GM04504 (cell line): ENCODE measurements at regions not wholly inside any gene's neighbourhood (a gene's known extent, or its start where the extent isn't known, plus 50 kb on each side); places are given as distances from the start of the nearest gene placed in this dataset.
A peak's percentile ranks its signal among the peaks of the same experiment; 100 is the strongest.
"Not testable (repeated sequence)": the region's sequence is repeated elsewhere in the genome, so short reads cannot be mapped to it uniquely, and the experiment has no call there.

Source experiments
- DNase-seq: peaks from one replicate; pipeline ENCODE4 v3.0.0-alpha.2; 2012; ENCODE audit warnings: low read depth

DNA sequence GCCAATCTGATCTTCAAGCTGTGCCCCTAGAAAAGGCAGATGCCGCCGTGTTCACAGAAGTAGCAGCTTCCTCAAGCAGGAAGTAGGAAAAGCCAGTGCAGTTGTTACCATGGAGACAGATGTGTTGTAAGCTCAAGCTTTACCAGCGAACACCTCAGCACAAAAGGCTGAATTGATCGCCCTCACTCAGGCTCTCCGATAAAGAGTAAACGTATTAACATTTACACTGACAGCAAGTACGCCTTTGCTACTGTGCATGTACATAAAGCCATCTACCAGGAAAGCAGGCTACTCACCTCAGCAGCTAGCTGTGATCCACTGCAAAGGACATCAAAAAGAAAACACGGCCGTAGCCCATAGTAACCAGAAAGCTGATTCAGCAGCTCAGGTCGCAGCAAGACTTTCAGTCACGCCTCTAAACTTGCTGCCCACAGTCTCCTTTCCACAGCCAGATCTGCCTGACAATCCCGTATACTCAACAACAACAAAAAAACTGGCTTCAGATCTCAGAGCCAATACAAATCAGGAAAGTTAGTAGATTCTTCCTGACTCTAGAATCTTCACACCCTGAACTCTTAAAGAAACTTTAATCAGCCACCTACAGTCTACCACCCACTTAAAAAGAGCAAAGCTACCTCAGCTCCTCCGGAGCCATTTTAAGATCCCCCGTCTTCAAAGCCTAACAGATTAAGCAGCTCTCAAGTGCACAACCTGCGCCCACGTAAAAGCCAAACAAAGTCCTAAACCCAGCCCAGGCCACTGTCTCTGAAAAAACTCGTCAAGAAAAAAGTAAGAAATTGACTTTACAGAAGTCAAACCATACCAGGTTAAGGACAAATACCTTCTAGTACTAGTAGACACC is 160.0 kb downstream of the DEFB131A start:
- DNase-seq: not testable (repeated sequence)

DNA sequence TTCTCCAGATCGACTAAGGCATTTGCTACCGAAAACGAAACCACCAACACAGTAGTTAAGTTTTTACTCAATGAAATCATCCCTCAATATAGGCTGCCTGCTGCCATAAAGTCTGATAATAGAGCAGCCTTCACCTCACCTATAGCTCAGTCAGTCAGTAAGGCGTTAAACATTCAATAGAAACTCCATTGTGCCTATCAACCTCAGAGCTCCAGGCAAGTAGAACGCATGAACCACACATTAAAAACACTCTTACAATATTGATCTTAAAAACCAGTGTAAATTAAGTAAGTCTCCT is 160.6 kb downstream of the DEFB131A start:
- DNase-seq: not testable (repeated sequence)

DNA sequence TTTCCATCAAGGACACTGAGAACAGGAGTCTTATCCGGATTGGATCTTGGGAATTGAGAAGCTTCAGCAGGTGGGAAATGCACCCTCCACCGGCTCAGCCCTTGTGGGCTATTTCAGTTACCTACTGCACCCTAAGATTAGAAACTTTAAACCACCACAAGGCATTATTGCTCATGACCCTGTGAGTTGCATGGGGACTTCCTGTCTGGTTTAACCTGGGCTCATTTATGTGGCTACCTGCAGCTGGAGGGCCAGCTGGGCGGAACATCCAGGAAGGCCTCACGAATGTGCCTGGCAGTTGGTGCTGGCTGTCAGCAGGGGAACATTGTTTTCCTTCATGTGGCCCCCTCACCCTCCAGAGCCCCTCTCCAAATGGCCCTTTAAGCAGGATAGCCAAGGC is 164.1 kb downstream of the DEFB131A start:
- DNase-seq: no peak

DNA sequence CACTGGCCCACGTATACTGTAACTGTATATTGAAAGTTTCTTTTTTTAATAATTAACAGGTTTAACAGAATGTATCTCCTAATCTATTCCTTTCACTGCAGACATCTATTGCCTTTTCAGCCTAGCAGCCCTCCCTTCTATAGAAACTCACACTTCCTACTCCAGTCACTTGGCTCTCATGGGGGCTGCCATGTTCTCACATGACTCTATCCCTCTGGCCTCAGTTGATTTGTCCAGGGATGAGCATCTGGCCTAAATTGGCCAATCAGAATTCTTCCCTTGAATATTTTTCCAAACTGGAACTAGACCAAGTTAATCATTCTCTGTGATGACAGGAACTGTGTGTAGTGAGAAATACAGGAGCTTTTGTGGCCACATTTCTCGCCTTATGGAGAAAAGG is 166.1 kb downstream of the DEFB131A start:
- not testable (repeated sequence) for DNase-seq

DNA sequence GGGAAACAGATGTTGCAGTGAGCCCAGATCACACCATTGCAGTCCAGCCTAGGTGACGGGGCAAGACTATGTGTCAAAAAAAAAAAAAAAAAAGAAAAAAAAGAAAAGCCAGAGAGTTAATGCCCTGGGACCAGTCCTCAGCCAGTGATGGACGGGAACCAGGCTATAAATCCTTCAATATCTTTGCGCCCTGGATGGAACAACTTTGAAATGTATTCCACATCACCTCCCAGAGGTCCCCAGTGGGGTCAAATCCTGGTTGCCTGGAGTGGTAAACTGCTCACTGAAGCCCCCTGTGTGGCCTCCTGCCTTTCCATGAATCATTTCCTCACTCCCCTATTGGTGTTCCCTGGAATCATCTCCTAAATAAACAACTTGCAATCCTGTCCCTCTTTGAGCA is 166.9 kb downstream of the DEFB131A start:
- DNase-seq: no peak

DNA sequence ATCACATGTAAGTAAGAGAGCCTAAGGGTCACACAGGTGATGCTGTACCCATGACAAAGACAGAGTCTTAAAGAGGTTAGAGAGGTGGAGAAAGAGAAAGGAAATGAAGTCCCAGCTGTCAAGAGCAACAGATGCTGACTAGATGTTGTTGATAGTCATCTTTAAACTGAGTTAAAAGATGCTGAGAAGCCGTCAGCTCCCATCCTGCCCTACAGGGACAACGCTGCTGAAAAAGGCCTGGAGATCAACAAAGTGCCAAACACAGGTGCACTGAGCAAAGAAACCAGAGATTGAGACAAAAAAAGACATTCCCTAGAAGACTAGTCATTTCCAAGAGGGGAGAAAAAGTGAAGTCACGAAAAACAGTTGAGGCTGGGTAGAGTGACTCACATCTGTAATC is 145.0 kb upstream of the DRD5 start:
- DNase-seq: not testable (repeated sequence)

DNA sequence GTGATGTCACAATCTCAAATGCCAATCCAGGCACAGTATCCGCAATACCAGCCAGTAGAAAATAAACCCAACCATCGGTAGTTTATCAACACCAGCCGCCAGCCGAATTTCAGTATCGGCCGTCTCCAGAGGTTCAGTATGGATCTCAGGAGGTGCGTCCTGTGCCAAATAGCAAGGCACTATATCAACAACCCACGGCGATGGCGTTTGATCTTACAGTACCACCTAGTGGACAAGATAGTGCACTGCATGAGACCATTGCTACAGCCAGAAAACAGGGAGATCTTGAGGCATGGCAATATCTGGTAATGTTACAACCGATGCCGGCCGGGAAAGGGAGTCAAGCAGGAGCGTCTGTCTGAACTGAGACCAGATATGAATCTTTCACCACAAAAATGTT is 121.8 kb upstream of the DRD5 start:
- not testable (repeated sequence) for DNase-seq

DNA sequence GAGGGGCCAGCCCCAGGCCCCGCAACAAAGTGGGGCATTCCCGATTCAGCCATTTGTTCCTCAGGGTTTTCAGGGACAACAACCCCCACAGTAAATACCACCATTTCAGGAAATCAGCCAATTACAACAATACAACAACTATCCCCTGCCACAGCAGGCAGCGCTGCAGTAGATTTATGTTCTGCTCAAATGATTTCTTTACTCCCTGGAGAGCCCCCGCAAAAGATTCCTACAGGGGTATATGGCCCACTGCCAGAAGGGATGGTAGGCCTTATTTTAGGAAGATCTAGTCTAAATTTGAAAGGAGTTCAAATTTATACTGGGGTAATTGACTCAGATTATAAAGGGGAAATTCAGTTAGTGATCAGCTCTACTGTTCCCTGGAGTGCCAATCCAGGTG is 120.5 kb upstream of the DRD5 start:
- DNase-seq: not testable (repeated sequence)

DNA sequence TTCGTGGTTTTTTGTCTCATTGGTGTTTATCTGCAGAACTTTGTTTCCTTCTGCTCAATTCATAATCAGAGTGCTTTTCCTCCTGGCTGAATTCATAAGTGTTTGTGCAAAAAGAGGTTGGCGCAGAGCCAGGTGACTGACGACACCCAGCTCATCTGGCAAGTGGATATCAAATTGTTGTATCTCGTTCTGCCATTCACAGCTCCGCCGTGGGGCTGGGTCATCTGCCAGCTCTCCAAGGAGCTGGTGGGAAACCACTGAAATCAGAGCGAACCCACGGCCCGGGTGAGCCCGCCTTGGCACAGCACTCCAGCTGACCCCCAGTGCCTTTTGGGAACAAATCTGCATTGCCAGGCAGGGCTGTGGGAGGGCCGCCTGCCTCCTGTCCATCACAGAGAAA is 110.7 kb upstream of the DRD5 start:
- DNase-seq: not testable (repeated sequence)

DNA sequence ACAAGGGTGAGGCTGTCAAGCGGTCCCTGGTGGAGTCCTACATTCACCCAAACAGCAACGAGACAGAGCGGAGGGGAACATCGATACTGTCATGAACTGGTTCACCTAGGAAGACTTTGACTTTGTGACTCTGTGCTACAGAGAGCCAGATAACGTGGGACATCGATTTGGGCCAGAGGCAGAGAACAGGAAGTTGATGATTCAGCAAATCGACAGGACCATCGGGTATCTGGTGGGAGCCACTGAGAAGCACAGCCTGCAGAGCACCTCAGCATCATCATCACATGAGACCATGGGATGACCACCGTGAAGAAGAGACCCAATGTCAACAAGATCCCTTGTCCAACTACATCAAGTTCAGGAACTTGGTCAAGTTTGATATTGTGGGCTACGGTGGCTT is 104.1 kb upstream of the DRD5 start:
- not testable (repeated sequence) for DNase-seq

DNA sequence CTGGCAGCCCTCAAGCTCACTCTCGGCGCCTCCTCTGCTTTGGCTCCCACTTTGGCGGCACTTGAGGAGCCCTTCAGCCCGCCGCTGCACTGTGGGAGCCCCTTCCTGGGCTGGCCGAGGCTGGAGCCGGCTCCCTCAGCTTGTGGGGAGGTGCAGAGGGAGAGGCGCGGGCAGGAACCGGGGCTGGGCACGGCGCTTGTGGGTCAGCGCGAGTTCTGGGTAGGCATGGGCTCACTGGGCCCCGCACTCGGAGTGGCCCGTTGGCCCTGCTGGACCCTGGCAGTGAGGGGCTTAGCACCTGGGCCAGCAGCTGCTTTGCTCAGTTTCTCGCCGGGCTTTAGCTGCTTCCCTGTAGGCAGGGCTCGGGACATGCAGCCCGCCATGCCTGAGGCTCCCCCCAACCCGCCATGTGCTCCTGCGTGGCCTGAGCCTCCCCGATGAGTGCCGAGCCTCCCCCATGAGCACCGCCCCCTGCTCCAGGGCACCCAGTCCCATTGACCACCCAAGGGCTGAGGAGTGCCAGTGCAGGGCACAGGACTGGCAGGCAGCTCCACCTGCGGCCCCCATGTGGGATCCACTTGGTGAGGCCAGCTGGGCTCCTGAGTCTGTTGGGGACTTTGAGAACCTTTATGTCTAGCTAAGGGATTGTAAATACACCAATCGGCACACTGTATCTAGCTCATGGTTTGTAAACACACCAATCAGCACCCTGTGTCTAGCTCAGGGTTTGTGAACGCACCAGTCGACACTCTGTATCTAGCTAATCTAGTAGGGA is 101.5 kb upstream of the DRD5 start:
- DNase-seq: no peak

DNA sequence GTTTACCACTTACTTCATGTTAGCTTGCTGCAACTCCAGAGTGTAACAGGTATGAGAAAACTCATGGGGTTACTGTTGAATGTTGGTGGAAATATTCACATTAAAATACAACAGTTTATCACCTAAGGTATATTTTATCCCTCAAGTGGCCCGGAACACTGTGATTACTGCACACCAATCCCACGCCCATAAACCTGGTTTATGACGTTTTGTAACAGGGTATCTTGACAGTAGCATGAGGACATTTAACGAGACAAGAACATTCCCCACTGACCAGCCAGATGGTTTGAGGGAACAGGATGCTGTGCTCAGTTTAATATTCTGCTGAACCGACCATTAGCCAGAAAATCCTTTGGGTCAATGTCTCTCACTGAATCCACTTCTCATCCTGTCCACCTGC is 98.3 kb upstream of the DRD5 start:
- not testable (repeated sequence) for DNase-seq

DNA sequence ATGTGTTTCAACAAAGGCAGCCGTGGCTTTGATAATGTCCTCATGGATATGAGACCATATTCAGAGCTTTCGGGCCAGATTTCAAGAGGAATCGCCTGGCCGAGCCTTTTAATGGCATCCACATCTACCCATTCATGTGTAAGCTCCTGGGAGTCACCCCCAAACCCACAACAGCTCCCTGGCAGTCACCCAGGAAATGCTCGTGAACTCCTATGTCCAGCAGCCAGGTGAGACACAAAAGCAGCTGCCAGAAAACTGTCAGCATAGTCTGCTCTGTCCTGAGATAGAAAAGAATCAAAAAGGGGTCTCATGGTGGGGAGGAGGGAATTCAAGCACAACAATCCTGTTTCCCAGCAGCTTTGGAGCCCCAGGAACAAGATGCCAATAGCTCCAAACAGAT is 96.4 kb upstream of the DRD5 start:
- not testable (repeated sequence) for DNase-seq

DNA sequence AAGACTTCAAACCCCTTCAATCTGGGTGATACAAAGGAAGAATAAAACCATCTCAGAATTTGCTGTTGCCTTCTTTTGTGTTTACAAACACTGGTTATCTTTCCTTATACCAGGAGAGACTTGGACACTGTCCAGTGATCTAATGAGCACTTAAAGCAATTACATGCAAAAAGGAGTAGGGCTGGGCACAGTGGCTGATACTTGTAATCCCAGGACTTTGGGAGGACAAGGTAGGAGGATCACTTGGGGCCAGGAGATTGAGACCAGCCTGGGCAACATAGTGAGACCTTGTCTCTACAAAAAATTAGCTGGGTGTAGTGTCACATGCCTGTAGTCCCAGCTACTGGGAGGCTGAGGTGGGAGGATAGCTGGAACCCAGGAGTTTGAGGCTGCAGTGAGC is 95.7 kb upstream of the DRD5 start:
- no peak for DNase-seq

DNA sequence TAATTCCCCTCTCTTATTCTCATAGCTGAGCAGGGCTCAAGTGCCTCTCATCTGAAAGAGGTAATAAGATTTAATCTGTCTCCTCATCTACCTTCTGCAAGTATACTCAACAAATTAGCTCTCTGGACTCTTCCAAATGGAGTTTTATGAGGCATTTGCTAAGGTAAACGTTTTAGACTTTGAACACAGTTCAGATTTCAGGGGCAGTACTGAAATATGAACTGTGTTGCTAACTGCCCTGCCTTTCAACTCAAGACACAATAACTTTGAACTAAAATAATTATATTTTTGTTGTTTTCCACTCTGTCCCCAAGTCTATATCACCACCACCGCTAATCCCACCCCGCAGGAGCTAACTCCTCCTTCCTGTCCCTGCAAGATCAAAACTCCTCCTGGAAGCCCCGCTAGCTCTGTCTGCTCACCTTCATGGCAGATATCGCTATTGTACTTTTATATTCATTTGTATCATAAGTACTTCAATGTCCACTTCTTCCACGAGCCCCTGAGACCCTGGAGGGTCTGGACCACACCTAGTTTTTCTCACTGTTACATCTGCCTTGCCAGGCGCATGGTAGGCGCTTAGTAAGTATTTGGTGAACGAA is 90.7 kb upstream of the DRD5 start:
- DNase-seq: not testable (repeated sequence)

DNA sequence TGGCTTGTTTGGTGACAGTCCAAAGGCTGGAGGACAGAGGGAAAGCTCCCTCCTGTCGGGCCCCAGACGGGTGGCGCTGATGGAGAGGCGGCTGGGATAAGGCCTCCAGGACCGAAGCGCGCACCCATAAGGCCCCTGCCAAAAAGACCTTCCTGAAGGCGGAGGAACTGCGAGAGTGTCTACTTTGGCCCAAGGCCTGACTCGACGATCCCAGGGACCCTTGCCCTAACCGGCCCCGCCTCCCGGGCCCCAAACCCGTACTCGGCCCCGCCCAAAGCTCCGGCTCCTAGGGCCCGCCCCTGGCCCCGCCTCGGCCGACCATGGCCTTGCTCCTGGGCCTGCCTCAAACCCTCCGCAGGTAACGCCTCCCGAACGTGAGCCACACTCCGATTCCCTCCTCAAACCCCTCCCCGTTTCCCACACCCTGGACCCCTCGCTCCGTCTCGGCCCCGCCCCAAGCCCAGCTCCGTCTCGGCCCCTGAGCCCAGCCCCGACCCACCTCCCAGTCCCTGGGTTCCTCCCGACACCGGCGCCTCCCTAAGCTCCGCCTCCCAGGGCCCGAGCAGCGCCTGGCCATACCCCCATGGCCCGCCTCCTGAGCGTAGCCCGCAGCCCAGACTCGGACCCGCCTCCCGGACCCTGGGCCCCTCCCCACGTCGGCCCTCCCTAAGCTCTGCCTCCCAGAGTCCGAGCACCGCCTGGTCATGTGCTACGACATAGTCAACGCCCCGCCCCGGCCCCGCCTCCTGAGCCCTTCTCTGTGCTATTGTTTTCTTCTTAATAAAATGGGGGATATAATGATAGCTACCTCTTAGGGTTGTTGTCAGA is 90.0 kb upstream of the DRD5 start:
- DNase-seq: peak; percentile 26

DNA sequence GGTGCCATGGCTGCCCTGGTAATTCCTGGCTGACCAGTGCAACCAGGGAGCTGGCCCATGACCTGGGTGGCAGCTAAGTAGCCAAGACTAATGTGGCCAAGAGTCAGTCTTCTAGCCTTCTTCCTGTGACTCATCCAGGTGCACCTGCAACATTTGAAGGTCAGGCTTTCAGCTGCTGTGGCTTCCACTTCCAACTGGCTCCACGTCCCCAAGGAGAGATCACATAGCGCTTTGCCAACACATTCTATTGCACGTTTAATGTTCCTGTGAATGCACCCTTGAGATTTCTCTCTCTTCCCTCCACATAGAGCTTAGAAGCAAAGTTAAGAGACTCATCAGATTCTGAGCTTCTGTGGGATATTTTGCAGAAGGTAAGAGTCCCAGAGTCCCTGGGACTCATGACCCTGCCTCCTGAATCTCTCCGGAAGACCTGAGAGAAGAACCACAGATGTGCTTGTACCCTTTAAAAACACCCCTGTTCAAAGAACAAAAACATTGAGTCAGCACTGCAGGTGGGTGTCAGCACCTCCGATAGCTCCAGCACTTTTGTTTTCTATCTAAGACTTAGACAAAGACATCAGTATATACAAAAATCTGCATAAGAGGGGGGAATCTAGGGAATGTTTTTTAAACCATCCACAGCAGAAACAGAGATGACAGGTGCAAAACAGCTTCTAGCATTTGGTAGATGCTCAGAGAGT is 88.5 kb upstream of the DRD5 start:
- DNase-seq: not testable (repeated sequence)

DNA sequence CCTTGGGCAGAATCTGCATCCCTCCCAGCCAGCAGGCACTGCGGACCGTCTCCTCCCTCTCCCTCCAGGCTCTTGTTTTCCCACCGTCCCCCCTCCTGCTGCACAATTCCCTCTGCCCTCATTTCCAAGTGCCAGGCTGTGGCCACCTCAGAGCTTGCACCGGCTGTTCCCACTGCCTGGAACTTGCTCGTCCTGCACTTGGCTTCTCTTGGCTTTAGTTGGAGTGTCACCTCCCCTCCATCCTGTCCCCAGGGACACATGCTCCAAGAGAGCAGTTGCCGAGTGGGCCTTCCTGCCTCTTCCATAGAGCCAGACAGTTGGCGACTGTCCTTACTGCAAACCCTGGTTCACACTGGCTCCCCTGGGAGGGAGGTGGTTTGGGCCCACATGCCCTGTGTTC is 87.0 kb upstream of the DRD5 start:
- DNase-seq: not testable (repeated sequence)

DNA sequence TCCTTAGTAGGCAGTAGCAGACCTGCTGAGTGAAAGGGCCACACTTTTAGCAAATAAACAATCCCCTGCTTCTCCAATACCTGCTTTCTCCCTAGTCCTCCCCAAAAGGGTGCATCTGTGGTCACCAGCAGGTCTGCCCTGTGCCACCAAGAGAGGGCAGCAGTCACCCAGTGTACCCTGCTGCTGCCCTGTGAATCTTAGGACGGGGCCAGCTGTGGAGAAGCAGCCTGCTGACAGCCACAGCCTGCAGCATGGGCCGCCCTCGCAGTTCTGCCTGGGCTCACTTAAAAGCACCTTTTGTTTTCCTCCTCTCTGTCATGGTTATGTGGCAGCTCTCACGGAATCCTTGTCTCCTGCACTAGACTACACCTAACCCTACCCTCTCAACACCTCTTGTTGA is 85.4 kb upstream of the DRD5 start:
- not testable (repeated sequence) for DNase-seq

DNA sequence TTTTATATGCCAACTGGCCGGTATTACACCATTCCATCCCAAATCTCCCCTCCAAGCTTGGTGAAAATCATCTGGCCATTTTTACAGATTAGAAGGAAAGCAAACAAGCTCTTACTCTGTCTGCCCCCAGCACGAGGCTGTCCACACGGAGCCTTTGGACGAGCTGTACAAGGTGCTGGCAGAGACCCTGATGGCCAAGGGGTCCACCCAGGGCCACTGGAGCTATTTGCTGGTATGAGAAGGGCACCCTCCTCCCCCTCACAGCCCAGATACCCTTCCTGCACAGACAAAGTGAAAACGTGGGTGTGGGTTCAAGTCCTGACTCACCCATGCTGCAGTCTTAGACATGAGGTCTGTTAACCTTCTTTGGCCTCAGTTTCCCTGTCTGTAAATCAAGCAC is 84.9 kb upstream of the DRD5 start:
- DNase-seq: not testable (repeated sequence)

DNA sequence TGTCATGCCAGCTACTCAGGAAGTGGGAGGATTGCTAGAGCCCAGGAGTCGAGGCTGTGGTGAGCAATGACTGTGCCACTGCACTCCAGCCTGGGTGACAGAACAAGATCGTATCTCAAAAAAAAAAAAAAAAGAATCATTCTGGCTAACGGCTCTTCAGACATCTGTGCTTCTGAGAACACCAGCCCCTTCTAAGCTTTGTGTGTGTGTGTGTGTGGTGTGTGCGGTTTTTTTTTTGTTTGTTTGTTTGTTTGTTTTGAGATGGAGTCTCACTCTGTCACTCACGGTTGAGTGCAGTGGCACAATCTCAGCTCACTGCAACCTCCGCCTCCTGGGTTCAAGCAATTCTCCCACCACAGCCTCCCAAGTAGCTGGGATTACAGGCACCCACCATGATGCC is 79.4 kb upstream of the DRD5 start:
- DNase-seq: not testable (repeated sequence)
